HG03108 (cell line): ENCODE measurements at regions not wholly inside any gene's neighbourhood (a gene's known extent, or its start where the extent isn't known, plus 50 kb on each side); places are given as distances from the start of the nearest gene placed in this dataset.

Experiments used
- ATAC-seq: cut with Tn5 transposase; IDR thresholded peaks from one replicate; pipeline ENCODE4 v1.9.1; 2021; ENCODE audit warnings: moderate library complexity; ENCODE audit not compliant: unreplicated experiment

DNA sequence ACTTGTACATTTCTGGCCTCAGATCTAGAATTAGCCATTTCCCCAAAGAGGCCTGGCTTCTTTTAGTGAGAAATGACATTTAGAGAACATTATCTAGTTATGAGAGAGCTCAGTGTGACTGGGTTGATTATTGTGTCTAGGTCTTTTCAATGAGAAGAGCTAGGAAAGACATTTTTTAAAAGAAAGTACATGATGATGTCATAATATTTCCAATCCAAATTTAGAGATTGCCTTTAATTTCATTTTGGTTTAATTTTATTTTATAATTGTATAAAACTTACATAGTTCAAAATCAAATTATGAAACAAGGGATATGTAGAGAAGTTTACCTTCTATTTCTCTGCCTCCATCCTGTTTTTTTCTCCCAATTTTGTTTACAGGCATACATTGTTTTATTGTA lies 354.9 kb downstream of the TMEM135 start:
- no peak for ATAC-seq

DNA sequence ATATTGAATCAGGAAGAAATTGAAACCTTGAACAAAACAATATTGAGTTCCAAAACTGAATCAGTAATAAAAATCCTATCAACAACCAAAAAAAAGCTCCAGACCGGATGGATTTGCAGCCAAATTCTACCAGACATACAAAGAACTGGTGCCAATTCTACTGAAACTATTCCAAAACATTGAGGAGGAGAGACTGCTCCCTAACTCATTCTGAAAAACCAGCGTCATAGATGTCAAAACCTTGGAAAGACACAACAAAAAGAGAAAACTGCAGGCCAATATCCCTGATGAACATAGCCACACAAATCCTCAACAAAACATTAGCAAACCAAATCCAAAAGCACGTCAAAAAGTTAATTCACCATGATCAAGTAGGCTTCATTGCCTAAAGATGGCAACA lies 353.8 kb downstream of the TMEM135 start:
- ATAC-seq, result no peak

DNA sequence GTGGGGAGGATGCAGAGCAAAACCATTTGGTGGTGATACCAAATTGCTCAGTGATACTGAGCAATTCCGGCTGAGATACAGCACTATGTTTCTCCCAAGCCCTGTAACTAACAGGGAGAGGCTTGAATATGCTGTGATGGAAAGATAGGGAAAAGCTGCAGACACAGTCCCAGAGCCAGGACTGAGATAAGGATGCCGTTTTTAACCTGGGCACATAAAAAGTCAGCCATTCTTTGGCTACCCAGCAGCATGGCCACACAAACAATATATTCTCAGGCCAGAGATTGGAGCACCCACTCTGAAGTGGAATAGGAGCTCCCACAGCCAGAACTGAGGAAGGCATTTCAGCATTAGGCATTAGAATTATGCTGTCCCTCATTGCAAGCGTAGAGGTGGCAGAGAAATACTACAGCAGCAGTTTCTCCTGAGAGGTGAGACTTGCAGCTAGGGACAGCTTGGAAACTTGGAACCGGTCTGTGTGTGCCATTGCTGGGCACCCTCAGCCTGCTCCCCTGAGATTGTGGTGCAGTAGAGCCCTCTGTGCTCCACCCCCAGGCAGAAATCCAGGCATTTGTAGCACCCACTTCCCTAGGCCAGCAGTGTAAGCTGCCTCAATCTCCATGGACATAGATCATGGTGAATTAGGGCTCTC lies 346.5 kb downstream of the TMEM135 start:
- ATAC-seq, result no peak

GRCh38 chr11:87374038-87374807 lies 336.5 kb downstream of the TMEM135 start:
- no peak for ATAC-seq
